PC-3 (cell line): ENCODE measurements at regions not wholly inside any gene's neighbourhood (a gene's known extent, or its start where the extent isn't known, plus 50 kb on each side); places are given as distances from the start of the nearest gene placed in this dataset.

ENCODE experiments used
- CTCF ChIP-seq: fragments of 300-600 bp; sonication (generic); conservative IDR thresholded peaks from 2 replicates; pipeline ENCODE4 v1.5.1; 2017; ENCODE audit warnings: antibody characterized with exemption, low read depth, mild to moderate bottlenecking, low read length
- EZH2 ChIP-seq: fragments of 300-600 bp; sonication (generic); IDR thresholded peaks from one replicate; pipeline ENCODE4 v1.6.1; 2017; ENCODE audit warnings: antibody characterized with exemption, mild to moderate bottlenecking, low read length; ENCODE audit not compliant: unreplicated experiment

- no peak for TF ChIP-seq CTCF
- no peak for TF ChIP-seq EZH2
These were observed 155.2 kb upstream of the NRP1 start for GRCh38 chr10:33489501-33490176.
